B cell (primary cell): ENCODE measurements at regions not wholly inside any gene's neighbourhood (a gene's known extent, or its start where the extent isn't known, plus 50 kb on each side); places are given as distances from the start of the nearest gene placed in this dataset.

Source experiments
- EZH2 ChIP-seq: IDR thresholded peaks from 2 replicates; pipeline ENCODE4 v1.6.1; 2012; ENCODE audit warnings: borderline replicate concordance, low read depth, mild to moderate bottlenecking, moderate library complexity, low read length; ENCODE audit not compliant: insufficient read depth, poor library complexity, severe bottlenecking
- TF ChIP-seq, protein P1 (sequence below): fragments of 200-600 bp; IDR thresholded peaks from one replicate; pipeline ENCODE4 v1.8.0; 2022; ENCODE audit warnings: antibody characterized with exemption, mild to moderate bottlenecking

DNA sequence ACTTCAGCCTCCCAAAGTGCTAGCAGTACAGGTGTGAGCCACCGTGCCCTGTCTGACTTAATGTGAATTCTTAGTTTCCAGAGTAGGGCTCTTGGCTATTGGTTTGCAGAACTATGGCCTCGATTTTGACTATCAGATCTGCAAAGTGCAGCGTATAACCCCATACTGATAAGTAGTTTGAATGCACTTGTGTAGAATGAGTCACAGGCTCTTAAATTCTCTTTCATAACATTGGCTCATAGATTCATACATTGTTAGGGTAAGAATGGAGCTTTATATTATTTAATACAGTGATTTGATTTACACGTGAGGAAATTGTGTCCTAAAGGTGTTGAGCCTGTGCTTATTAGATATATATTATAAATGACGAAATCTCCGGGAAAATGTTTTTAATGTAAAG lies 109.9 kb downstream of the ZPLD1 start:
- TF ChIP-seq, protein P1, sequence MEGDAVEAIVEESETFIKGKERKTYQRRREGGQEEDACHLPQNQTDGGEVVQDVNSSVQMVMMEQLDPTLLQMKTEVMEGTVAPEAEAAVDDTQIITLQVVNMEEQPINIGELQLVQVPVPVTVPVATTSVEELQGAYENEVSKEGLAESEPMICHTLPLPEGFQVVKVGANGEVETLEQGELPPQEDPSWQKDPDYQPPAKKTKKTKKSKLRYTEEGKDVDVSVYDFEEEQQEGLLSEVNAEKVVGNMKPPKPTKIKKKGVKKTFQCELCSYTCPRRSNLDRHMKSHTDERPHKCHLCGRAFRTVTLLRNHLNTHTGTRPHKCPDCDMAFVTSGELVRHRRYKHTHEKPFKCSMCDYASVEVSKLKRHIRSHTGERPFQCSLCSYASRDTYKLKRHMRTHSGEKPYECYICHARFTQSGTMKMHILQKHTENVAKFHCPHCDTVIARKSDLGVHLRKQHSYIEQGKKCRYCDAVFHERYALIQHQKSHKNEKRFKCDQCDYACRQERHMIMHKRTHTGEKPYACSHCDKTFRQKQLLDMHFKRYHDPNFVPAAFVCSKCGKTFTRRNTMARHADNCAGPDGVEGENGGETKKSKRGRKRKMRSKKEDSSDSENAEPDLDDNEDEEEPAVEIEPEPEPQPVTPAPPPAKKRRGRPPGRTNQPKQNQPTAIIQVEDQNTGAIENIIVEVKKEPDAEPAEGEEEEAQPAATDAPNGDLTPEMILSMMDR: no peak
- TF ChIP-seq EZH2: no peak
